ENCODE measurements at regions not wholly inside any gene's neighbourhood (a gene's known extent, or its start where the extent isn't known, plus 50 kb on each side); places are given as distances from the start of the nearest gene placed in this dataset.

- H3K36me3 ChIP-seq (ENCODE audit: insufficient read depth) = no peaks in the 10 kb centered on the region
- H3K4me3 ChIP-seq = no peak overlapping the region
- Mint-ChIP-seq H3K27me3 (ENCODE audit: insufficient read depth, low read depth, poor library complexity) (peaks cover 11% of the 10 kb centered on the region), H3K36me3 (ENCODE audit: low read depth) (no peaks in the 10 kb centered on the region), H3K9me3 (no peaks in the 10 kb centered on the region; the same call in 2 of the 3 replicates), H3K4me3 (no peak overlapping the region), H3K27ac (no peak overlapping the region), H3K4me1 (no peaks in the 10 kb centered on the region)
- no peak overlapping the region for H2AFZ ChIP-seq
- TF ChIP-seq JUNB (IDR thresholded peaks at IDR 0.05; ENCODE audit: unreplicated experiment) (no peak), EZH2phosphoT487 (IDR thresholded peaks at IDR 0.05; ENCODE audit: unreplicated experiment) (no peak), NANOG (IDR thresholded peaks at IDR 0.05; ENCODE audit: borderline replicate concordance) (no peak), STAT1 (IDR thresholded peaks at IDR 0.05; ENCODE audit: unreplicated experiment) (no peak), ZNF331 (CRISPR knock-in tag; IDR thresholded peaks at IDR 0.05; ENCODE audit: low read depth) (no peak), POLR2AphosphoS5 (IDR thresholded peaks at IDR 0.05; ENCODE audit: low read depth) (no peak), ETS1 (IDR thresholded peaks at IDR 0.05) (no peak), ZNF114 (CRISPR knock-in tag; IDR thresholded peaks at IDR 0.05) (no peak), CREB1 (CRISPR knock-in tag; IDR thresholded peaks at IDR 0.05; ENCODE audit: low read depth) (no peak), EZH2 (IDR thresholded peaks at IDR 0.05; ENCODE audit: low read depth, unreplicated experiment) (no peak), REST (IDR thresholded peaks at IDR 0.05; ENCODE audit: unreplicated experiment) (no peak)
- TF ChIP-seq, protein P1, sequence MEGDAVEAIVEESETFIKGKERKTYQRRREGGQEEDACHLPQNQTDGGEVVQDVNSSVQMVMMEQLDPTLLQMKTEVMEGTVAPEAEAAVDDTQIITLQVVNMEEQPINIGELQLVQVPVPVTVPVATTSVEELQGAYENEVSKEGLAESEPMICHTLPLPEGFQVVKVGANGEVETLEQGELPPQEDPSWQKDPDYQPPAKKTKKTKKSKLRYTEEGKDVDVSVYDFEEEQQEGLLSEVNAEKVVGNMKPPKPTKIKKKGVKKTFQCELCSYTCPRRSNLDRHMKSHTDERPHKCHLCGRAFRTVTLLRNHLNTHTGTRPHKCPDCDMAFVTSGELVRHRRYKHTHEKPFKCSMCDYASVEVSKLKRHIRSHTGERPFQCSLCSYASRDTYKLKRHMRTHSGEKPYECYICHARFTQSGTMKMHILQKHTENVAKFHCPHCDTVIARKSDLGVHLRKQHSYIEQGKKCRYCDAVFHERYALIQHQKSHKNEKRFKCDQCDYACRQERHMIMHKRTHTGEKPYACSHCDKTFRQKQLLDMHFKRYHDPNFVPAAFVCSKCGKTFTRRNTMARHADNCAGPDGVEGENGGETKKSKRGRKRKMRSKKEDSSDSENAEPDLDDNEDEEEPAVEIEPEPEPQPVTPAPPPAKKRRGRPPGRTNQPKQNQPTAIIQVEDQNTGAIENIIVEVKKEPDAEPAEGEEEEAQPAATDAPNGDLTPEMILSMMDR (conservative IDR thresholded peaks at IDR 0.05; ENCODE audit: low read depth in 2 of 2) = no peak
- H3K27me3 ChIP-seq (ENCODE audit: insufficient read depth) = no peaks in the 10 kb centered on the region
- H3K9me2 ChIP-seq (ENCODE audit: insufficient read depth) = no peaks in the 10 kb centered on the region
- no peak overlapping the region for H3K27ac ChIP-seq (ENCODE audit: low read depth)
- no peaks in the 10 kb centered on the region for H3K4me1 ChIP-seq (ENCODE audit: insufficient read depth)
- H4K20me1 ChIP-seq (replicated peaks; ENCODE audit: insufficient read depth) = no peaks in the 10 kb centered on the region
- no peaks in the 10 kb centered on the region for H3F3A ChIP-seq (replicated peaks; ENCODE audit: low read depth)
- no peak for ATAC-seq
- H3K4me2 ChIP-seq = no peak overlapping the region
- H3K79me2 ChIP-seq (replicated peaks; ENCODE audit: insufficient read depth) = no peaks in the 10 kb centered on the region
- no peak for DNase-seq (ENCODE audit: low spot score)
Measured at GRCh38 chr16:9177861-9178260, 86.4 kb downstream of the HAPSTR1 start.
